ENCODE measurements at regions not wholly inside any gene's neighbourhood (a gene's known extent, or its start where the extent isn't known, plus 50 kb on each side); places are given as distances from the start of the nearest gene placed in this dataset.

DNA sequence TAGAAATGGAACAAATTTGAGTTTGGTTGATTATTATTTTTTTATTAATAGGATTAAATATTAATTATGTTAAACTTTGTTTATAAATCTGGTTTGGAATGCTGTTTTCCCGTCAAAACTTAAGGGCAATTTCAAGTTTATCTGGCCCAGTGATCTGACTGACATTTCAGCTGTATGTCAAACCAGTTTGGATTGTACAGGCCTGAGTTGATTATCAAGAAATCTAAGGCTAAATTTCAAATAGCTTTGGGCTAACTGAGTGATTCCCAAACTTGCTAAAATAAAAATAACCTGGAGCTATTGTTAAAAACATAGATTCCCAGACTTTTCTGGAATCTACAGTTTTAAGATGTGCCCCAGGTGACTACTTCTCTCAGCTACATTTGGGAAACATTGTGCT lies 65.9 kb upstream of the SPOPL start:
- DNase-seq (ENCODE audit: low spot score): no peak

DNA sequence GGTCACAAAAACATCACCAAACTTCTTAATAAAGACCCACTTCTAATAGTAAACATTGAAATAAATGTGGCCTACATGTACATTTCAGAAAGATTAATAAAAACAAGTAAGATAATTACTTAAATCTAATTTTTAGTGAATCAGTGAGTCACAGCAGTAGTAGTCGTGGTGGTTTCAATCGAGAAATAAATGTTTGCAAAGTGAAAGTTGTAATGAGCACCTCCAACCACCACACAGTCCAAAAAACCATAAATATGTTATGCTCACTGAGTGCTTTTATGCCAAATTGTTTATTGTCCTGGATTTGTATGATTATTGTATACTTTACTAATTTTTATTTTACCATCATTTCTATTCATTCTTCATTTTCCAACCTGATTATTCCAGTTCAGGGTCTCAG lies 61.8 kb upstream of the SPOPL start:
- no peak for DNase-seq (ENCODE audit: low spot score)

GRCh38 chr2:138440759-138441158 lies 60.8 kb upstream of the SPOPL start:
- no peak for DNase-seq (ENCODE audit: low spot score)

GRCh38 chr2:138441916-138442315 lies 59.7 kb upstream of the SPOPL start:
- DNase-seq (ENCODE audit: low spot score): no peak

DNA sequence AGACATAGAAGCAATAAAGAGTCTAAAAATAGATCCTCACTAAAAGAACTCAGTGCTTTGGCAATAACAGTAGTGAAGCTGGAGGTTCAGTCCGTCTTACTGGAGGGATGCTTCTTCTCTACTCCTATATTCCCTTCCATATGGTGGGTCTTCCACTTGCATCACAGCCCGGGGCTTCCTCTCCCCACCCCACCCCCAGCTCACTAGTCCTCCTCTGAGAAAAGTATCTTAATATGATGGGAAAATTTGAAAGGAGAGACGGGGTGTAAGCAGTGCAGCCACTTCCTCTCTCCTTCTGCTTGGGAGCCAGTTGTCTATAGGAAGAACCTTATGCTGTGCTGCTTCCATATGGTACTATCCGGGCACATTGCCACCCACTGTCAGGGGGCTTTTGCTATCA lies 57.2 kb upstream of the SPOPL start:
- DNase-seq (ENCODE audit: low spot score): no peak

GRCh38 chr2:138445227-138445626 lies 56.3 kb upstream of the SPOPL start:
- DNase-seq (ENCODE audit: low spot score): no peak

- DNase-seq (ENCODE audit: low spot score): no peak
Measured at GRCh38 chr2:138446043-138446442, 55.5 kb upstream of the SPOPL start.

GRCh38 chr2:138447889-138448570 lies 53.5 kb upstream of the SPOPL start:
- DNase-seq (ENCODE audit: low spot score): no peak
